Neural cell (in vitro differentiated cells): ENCODE measurements at regions not wholly inside any gene's neighbourhood (a gene's known extent, or its start where the extent isn't known, plus 50 kb on each side); places are given as distances from the start of the nearest gene placed in this dataset.

ENCODE experiments used
- H2AFZ ChIP-seq: fragments of 200-600, 300-800 bp; sonication (generic), shearing (Covaris generic); 2 replicates; pipeline ENCODE4 v1.6.0; 2014; ENCODE audit warnings: low read depth, mild to moderate bottlenecking, antibody characterized with exemption, low read length, moderate library complexity
- H3F3A ChIP-seq: fragments of 200-600 bp; shearing (Covaris generic); 2 replicates; pipeline ENCODE4 v1.6.1; 2016; ENCODE audit warnings: mild to moderate bottlenecking, moderate library complexity, mixed read lengths, antibody characterized with exemption, low read length; ENCODE audit not compliant: insufficient read depth, poor library complexity, severe bottlenecking
- H3K27ac ChIP-seq: fragments of 200-600, 300-800 bp; sonication (generic), shearing (Covaris generic); 2 replicates; pipeline ENCODE4 v1.5.1; 2014; ENCODE audit warnings: mild to moderate bottlenecking, low read length, moderate library complexity
- H3K27me3 ChIP-seq: fragments of 300-800, 200-600 bp; sonication (generic), shearing (Covaris generic); 2 replicates; pipeline ENCODE4 v1.6.0; 2014; ENCODE audit warnings: mild to moderate bottlenecking, low read depth, low read length, moderate library complexity; ENCODE audit not compliant: insufficient read depth
- H3K36me3 ChIP-seq: fragments of 300-800, 200-600 bp; sonication (generic), shearing (Covaris generic); 2 replicates; pipeline ENCODE4 v1.5.1; 2014; ENCODE audit warnings: mild to moderate bottlenecking, antibody characterized with exemption, low read length, moderate library complexity; ENCODE audit not compliant: insufficient read depth
- H3K4me2 ChIP-seq: fragments of 300-800, 200-600 bp; sonication (generic), shearing (Covaris generic); 2 replicates; pipeline ENCODE4 v1.6.0; 2014; ENCODE audit warnings: mild to moderate bottlenecking, low read length
- H3K4me3 ChIP-seq: fragments of 300-800, 200-600 bp; sonication (generic), shearing (Covaris generic); 2 replicates; pipeline ENCODE4 v1.5.1; 2014; ENCODE audit warnings: mild to moderate bottlenecking, low read length, moderate library complexity
- H3K79me2 ChIP-seq: fragments of 200-600 bp; shearing (Covaris generic); replicated peaks from 2 replicates; pipeline ENCODE4 v1.6.0; 2014; ENCODE audit warnings: mild to moderate bottlenecking, low read length, moderate library complexity; ENCODE audit not compliant: insufficient read depth
- H3K9ac ChIP-seq: fragments of 300-800, 200-600 bp; sonication (generic), shearing (Covaris generic); 2 replicates; pipeline ENCODE4 v1.6.1; 2016; ENCODE audit warnings: mild to moderate bottlenecking, low read length, mixed read lengths
- H3K9me2 ChIP-seq: fragments of 200-600 bp; shearing (Covaris generic); 2 replicates; pipeline ENCODE4 v1.6.1; 2016; ENCODE audit warnings: mild to moderate bottlenecking, low read length, mixed read lengths; ENCODE audit not compliant: insufficient read depth
- H3K9me3 ChIP-seq: fragments of 200-600, 300-800 bp; sonication (generic), shearing (Covaris generic); 2 replicates; pipeline ENCODE4 v1.6.1; 2016; ENCODE audit warnings: mild to moderate bottlenecking, mixed run types, low read length, moderate library complexity, mixed read lengths
- H4K20me1 ChIP-seq: fragments of 200-600 bp; shearing (Covaris generic); 2 replicates; pipeline ENCODE4 v1.6.1; 2016; ENCODE audit warnings: mild to moderate bottlenecking, mixed run types; ENCODE audit not compliant: insufficient read depth
- EP300 ChIP-seq: fragments of 450-650 bp; conservative IDR thresholded peaks from 2 replicates; pipeline ENCODE4 v1.6.1; 2014; ENCODE audit warnings: antibody characterized with exemption, mild to moderate bottlenecking, moderate library complexity; ENCODE audit not compliant: poor library complexity, severe bottlenecking
- EZH2 ChIP-seq: fragments of 200-600, 300-800 bp; shearing (Covaris generic), sonication (generic); IDR thresholded peaks from 2 replicates; pipeline ENCODE4 v1.6.1; 2014; ENCODE audit warnings: antibody characterized with exemption, low read length, borderline replicate concordance, mild to moderate bottlenecking; ENCODE audit not compliant: insufficient read depth, poor library complexity, severe bottlenecking
- MXI1 ChIP-seq: fragments of 450-650 bp; conservative IDR thresholded peaks from 2 replicates; pipeline ENCODE4 v1.6.1; 2014; ENCODE audit warnings: antibody characterized with exemption, mild to moderate bottlenecking; ENCODE audit not compliant: poor library complexity, severe bottlenecking
- POLR2AphosphoS5 ChIP-seq: IDR thresholded peaks from 2 replicates; pipeline ENCODE4 v1.6.1; 2012
- RAD21 ChIP-seq: fragments of 450-650 bp; conservative IDR thresholded peaks from 2 replicates; pipeline ENCODE4 v1.6.1; 2014; ENCODE audit warnings: antibody characterized with exemption, mild to moderate bottlenecking, moderate library complexity
- SMC3 ChIP-seq: fragments of 450-650 bp; conservative IDR thresholded peaks from 2 replicates; pipeline ENCODE4 v1.6.1; 2014; ENCODE audit warnings: antibody characterized with exemption, mild to moderate bottlenecking, moderate library complexity; ENCODE audit not compliant: poor library complexity
- TAF1 ChIP-seq: IDR thresholded peaks from 2 replicates; pipeline ENCODE4 v1.6.1; 2012; ENCODE audit warnings: low read depth
- TF ChIP-seq, protein P1 (sequence below): fragments of 450-650 bp; IDR thresholded peaks from 2 replicates; pipeline ENCODE4 v1.5.1; 2014; ENCODE audit warnings: antibody characterized with exemption, mild to moderate bottlenecking, moderate library complexity; ENCODE audit not compliant: poor library complexity, severe bottlenecking
- TF ChIP-seq, protein P2 (sequence below): IDR thresholded peaks from 2 replicates; pipeline ENCODE4 v1.6.1; 2012; ENCODE audit warnings: borderline replicate concordance

DNA sequence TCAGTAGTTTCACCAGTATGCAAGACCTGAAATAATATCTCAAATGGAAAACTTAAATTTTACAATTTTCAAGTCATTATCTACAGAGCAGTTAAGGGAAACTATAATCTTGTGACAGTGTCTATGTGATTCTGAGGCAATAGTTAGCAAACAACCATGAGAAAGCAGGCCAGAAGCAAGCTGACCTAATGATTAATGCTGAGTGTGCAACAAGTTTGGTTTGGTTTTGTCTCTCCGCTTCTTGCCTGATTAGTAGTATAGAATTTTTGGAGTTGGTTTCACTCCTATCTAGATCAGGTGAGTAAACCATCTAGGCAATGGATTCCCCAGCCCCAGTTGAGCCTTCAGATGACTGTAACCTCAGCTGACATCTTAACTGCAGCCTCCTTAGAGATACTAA lies 212.9 kb upstream of the NAV3 start:
- Histone ChIP-seq H3K4me3 (no peak overlapping the region), H3K27ac (no peak overlapping the region), H3K9ac (no peak overlapping the region), H3K36me3 (no peaks in the 10 kb centered on the region), H3K27me3 (no peaks in the 10 kb centered on the region), H3K4me2 (no peak overlapping the region), H3K79me2 (no peaks in the 10 kb centered on the region), H4K20me1 (no peaks in the 10 kb centered on the region), H3K9me2 (no peaks in the 10 kb centered on the region), H2AFZ (no peak overlapping the region), H3K9me3 (no peaks in the 10 kb centered on the region), H3F3A (no peaks in the 10 kb centered on the region)
- no peak for TF ChIP-seq EZH2
- no peak for TF ChIP-seq SMC3
- TF ChIP-seq POLR2AphosphoS5, result no peak

DNA sequence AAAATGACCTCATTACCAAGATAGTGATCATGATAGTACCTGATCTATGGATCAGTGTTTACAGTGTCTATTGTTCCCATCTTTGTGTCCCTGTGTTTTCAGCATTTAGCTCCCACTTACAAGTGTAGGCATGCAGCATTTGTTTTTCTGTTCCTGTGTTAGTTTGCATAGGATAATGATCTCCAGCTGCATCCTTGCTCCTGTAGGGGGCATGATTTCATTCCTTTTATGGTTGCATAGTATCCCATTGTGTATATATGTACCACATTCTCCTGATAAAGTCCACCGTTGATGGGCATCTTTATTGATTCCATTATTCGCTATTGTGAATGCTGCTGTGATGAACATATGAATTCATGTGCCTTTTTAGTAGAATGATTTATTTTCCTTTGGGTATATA lies 215.4 kb upstream of the NAV3 start:
- Histone ChIP-seq H3K4me3 (no peak overlapping the region), H3K9me3 (no peaks in the 10 kb centered on the region), H3K4me2 (no peak overlapping the region), H3K27me3 (no peaks in the 10 kb centered on the region), H3K36me3 (no peaks in the 10 kb centered on the region), H3K9me2 (no peaks in the 10 kb centered on the region), H3F3A (peaks cover 3% of the 10 kb centered on the region), H3K9ac (no peak overlapping the region), H3K27ac (no peak overlapping the region), H3K79me2 (no peaks in the 10 kb centered on the region), H2AFZ (no peak overlapping the region), H4K20me1 (no peaks in the 10 kb centered on the region)
- TF ChIP-seq EZH2 (no peak), SMC3 (no peak), EP300 (no peak), RAD21 (no peak), MXI1 (no peak), POLR2AphosphoS5 (no peak), TAF1 (no peak)
- TF ChIP-seq, protein P1, sequence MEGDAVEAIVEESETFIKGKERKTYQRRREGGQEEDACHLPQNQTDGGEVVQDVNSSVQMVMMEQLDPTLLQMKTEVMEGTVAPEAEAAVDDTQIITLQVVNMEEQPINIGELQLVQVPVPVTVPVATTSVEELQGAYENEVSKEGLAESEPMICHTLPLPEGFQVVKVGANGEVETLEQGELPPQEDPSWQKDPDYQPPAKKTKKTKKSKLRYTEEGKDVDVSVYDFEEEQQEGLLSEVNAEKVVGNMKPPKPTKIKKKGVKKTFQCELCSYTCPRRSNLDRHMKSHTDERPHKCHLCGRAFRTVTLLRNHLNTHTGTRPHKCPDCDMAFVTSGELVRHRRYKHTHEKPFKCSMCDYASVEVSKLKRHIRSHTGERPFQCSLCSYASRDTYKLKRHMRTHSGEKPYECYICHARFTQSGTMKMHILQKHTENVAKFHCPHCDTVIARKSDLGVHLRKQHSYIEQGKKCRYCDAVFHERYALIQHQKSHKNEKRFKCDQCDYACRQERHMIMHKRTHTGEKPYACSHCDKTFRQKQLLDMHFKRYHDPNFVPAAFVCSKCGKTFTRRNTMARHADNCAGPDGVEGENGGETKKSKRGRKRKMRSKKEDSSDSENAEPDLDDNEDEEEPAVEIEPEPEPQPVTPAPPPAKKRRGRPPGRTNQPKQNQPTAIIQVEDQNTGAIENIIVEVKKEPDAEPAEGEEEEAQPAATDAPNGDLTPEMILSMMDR, result no peak
- TF ChIP-seq, protein P2, sequence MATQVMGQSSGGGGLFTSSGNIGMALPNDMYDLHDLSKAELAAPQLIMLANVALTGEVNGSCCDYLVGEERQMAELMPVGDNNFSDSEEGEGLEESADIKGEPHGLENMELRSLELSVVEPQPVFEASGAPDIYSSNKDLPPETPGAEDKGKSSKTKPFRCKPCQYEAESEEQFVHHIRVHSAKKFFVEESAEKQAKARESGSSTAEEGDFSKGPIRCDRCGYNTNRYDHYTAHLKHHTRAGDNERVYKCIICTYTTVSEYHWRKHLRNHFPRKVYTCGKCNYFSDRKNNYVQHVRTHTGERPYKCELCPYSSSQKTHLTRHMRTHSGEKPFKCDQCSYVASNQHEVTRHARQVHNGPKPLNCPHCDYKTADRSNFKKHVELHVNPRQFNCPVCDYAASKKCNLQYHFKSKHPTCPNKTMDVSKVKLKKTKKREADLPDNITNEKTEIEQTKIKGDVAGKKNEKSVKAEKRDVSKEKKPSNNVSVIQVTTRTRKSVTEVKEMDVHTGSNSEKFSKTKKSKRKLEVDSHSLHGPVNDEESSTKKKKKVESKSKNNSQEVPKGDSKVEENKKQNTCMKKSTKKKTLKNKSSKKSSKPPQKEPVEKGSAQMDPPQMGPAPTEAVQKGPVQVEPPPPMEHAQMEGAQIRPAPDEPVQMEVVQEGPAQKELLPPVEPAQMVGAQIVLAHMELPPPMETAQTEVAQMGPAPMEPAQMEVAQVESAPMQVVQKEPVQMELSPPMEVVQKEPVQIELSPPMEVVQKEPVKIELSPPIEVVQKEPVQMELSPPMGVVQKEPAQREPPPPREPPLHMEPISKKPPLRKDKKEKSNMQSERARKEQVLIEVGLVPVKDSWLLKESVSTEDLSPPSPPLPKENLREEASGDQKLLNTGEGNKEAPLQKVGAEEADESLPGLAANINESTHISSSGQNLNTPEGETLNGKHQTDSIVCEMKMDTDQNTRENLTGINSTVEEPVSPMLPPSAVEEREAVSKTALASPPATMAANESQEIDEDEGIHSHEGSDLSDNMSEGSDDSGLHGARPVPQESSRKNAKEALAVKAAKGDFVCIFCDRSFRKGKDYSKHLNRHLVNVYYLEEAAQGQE, result no peak

DNA sequence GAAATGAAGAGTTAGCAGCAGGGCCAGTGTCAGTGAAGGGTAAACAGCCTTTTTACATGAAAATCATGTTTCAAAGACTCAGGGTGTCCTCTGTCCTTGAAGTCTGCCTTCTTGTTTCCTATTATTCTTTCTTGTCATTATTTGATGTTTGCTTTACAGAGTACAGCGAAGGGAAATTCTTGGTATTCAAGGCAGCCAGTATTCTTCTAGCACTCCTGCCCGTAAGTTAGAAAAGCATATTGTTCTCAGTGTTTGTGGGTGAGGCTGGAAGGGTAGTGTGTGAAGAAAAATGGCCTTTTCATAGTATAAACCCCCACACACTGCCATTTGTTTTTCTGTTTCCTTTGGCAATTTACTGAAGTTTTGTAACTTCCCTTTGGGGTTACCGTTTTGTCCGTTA lies 217.3 kb upstream of the NAV3 start:
- H3K27me3 ChIP-seq, result no peaks in the 10 kb centered on the region
- H3K9me3 ChIP-seq, result no peaks in the 10 kb centered on the region
- H3K27ac ChIP-seq, result no peak overlapping the region
- no peaks in the 10 kb centered on the region for H4K20me1 ChIP-seq
- no peak overlapping the region for H3K9ac ChIP-seq
- no peak for TF ChIP-seq SMC3
- TF ChIP-seq, protein P2, result no peak
- TF ChIP-seq RAD21, result no peak
- no peak for TF ChIP-seq EP300
- TF ChIP-seq EZH2, result no peak
- TF ChIP-seq TAF1, result no peak
- TF ChIP-seq, protein P1, result no peak
- no peak for TF ChIP-seq MXI1
- TF ChIP-seq POLR2AphosphoS5, result no peak
- H3K79me2 ChIP-seq, result no peaks in the 10 kb centered on the region
- peaks cover 3% of the 10 kb centered on the region for H3F3A ChIP-seq
- H3K36me3 ChIP-seq, result no peaks in the 10 kb centered on the region
- no peak overlapping the region for H3K4me2 ChIP-seq
- H3K9me2 ChIP-seq, result no peaks in the 10 kb centered on the region
- no peak overlapping the region for H3K4me3 ChIP-seq
- H2AFZ ChIP-seq, result no peak overlapping the region
